ENCODE measurements at regions not wholly inside any gene's neighbourhood (a gene's known extent, or its start where the extent isn't known, plus 50 kb on each side); places are given as distances from the start of the nearest gene placed in this dataset.

GRCh38 chr2:136347981-136348380 lies 230.0 kb upstream of the CXCR4 start:
- TF ChIP-seq CTCF (IDR thresholded peaks at IDR 0.05; ENCODE audit: low read length) (no peak), EZH2 (IDR thresholded peaks at IDR 0.05; ENCODE audit: borderline replicate concordance, low read length) (no peak)
